ENCODE measurements at regions not wholly inside any gene's neighbourhood (a gene's known extent, or its start where the extent isn't known, plus 50 kb on each side); places are given as distances from the start of the nearest gene placed in this dataset.

GRCh38 chr6:168227840-168228239 is 91.7 kb downstream of the DACT2 start:
- H3K4me3 ChIP-seq (ENCODE audit: low read depth, low read length) = no peak overlapping the region
- no peaks in the 10 kb centered on the region for H3K9me3 ChIP-seq (ENCODE audit: control insufficient read depth, insufficient read depth, low read length)
- no peaks in the 10 kb centered on the region for H3K36me3 ChIP-seq (ENCODE audit: control insufficient read depth, insufficient read depth, low read length)
- H3K4me1 ChIP-seq (ENCODE audit: control insufficient read depth, insufficient read depth, low read length) = peaks cover 31% of the 10 kb centered on the region
- no peak overlapping the region for H3K27ac ChIP-seq (ENCODE audit: low read depth, low read length)
- H3K27me3 ChIP-seq (ENCODE audit: control insufficient read depth, insufficient read depth, low read length) = no peaks in the 10 kb centered on the region
- no peak overlapping the region for H3K9ac ChIP-seq (ENCODE audit: low read depth, low read length)

DNA sequence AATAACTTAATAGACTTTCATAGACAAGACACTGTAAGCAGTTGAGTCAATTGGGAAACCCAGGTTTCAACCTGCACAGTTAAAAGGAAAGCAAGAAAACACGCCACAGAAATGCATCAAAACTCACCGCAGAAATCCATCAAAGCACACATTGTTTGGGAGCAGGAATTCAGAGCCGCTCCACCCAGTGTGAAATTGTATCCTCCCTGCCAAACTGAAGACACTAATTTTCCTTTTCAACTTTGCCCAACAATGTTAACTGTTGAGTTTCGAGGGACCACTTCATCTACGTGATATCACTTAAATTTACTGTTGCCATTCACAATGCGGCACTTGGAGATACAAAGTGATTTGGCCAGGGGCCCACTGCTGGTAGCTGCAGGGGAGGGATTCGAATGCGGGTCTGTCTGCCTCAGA is 92.7 kb downstream of the DACT2 start:
- no peaks in the 10 kb centered on the region for H3K27me3 ChIP-seq (ENCODE audit: control insufficient read depth, insufficient read depth, low read length)
- H3K9me3 ChIP-seq (ENCODE audit: control insufficient read depth, insufficient read depth, low read length) = no peaks in the 10 kb centered on the region
- H3K36me3 ChIP-seq (ENCODE audit: control insufficient read depth, insufficient read depth, low read length) = no peaks in the 10 kb centered on the region
- H3K9ac ChIP-seq (ENCODE audit: low read depth, low read length) = no peak overlapping the region
- peaks cover 23% of the 10 kb centered on the region for H3K4me1 ChIP-seq (ENCODE audit: control insufficient read depth, insufficient read depth, low read length)
- H3K4me3 ChIP-seq (ENCODE audit: low read depth, low read length) = no peak overlapping the region
- no peak overlapping the region for H3K27ac ChIP-seq (ENCODE audit: low read depth, low read length)

GRCh38 chr6:168226061-168226752 is 93.4 kb downstream of the DACT2 start:
- no peak overlapping the region for H3K27ac ChIP-seq (ENCODE audit: low read depth, low read length)
- H3K4me3 ChIP-seq (ENCODE audit: low read depth, low read length) = no peak overlapping the region
- peaks cover 20% of the 10 kb centered on the region for H3K4me1 ChIP-seq (ENCODE audit: control insufficient read depth, insufficient read depth, low read length)
- H3K9ac ChIP-seq (ENCODE audit: low read depth, low read length) = no peak overlapping the region
- H3K36me3 ChIP-seq (ENCODE audit: control insufficient read depth, insufficient read depth, low read length) = no peaks in the 10 kb centered on the region
- no peaks in the 10 kb centered on the region for H3K9me3 ChIP-seq (ENCODE audit: control insufficient read depth, insufficient read depth, low read length)
- no peaks in the 10 kb centered on the region for H3K27me3 ChIP-seq (ENCODE audit: control insufficient read depth, insufficient read depth, low read length)

- Histone ChIP-seq H3K27ac (ENCODE audit: low read depth, low read length) (peak overlapping the region; percentile 27), H3K9ac (ENCODE audit: low read depth, low read length) (no peak overlapping the region), H3K27me3 (ENCODE audit: control insufficient read depth, insufficient read depth, low read length) (no peaks in the 10 kb centered on the region), H3K4me3 (ENCODE audit: low read depth, low read length) (no peak overlapping the region), H3K36me3 (ENCODE audit: control insufficient read depth, insufficient read depth, low read length) (no peaks in the 10 kb centered on the region), H3K9me3 (ENCODE audit: control insufficient read depth, insufficient read depth, low read length) (no peaks in the 10 kb centered on the region), H3K4me1 (ENCODE audit: control insufficient read depth, insufficient read depth, low read length) (peaks cover 20% of the 10 kb centered on the region)
Measured at GRCh38 chr6:168225471-168225911, 94.1 kb downstream of the DACT2 start.

DNA sequence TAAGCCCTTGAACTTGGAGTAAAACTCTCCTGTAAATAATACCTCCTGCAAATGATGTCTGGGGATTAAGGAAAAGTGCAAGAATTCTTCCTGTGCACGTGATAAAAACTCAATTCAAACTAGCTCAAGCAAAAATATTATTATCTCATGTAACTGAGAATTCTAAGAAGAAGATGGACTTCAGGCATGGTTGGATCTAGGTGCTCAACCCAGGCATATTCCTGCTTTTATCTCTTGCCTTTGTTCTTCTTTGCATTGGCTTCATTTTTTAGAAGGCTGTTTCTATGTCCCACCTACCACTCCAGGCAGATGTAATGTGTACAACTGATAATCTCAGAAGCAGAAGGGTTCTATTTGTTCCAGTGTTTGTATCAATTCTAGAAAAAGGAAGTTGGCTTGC is 95.8 kb downstream of the DACT2 start:
- no peak overlapping the region for H3K4me3 ChIP-seq (ENCODE audit: low read depth, low read length)
- H3K4me1 ChIP-seq (ENCODE audit: control insufficient read depth, insufficient read depth, low read length) = peaks cover 20% of the 10 kb centered on the region
- H3K27me3 ChIP-seq (ENCODE audit: control insufficient read depth, insufficient read depth, low read length) = no peaks in the 10 kb centered on the region
- no peak overlapping the region for H3K27ac ChIP-seq (ENCODE audit: low read depth, low read length)
- no peaks in the 10 kb centered on the region for H3K9me3 ChIP-seq (ENCODE audit: control insufficient read depth, insufficient read depth, low read length)
- no peak overlapping the region for H3K9ac ChIP-seq (ENCODE audit: low read depth, low read length)
- no peaks in the 10 kb centered on the region for H3K36me3 ChIP-seq (ENCODE audit: control insufficient read depth, insufficient read depth, low read length)

GRCh38 chr6:168223150-168223549 is 96.4 kb downstream of the DACT2 start:
- Histone ChIP-seq H3K9me3 (ENCODE audit: control insufficient read depth, insufficient read depth, low read length) (no peaks in the 10 kb centered on the region), H3K36me3 (ENCODE audit: control insufficient read depth, insufficient read depth, low read length) (no peaks in the 10 kb centered on the region), H3K27me3 (ENCODE audit: control insufficient read depth, insufficient read depth, low read length) (no peaks in the 10 kb centered on the region), H3K4me1 (ENCODE audit: control insufficient read depth, insufficient read depth, low read length) (peaks cover 20% of the 10 kb centered on the region), H3K4me3 (ENCODE audit: low read depth, low read length) (no peak overlapping the region), H3K9ac (ENCODE audit: low read depth, low read length) (no peak overlapping the region), H3K27ac (ENCODE audit: low read depth, low read length) (no peak overlapping the region)

- no peaks in the 10 kb centered on the region for H3K27me3 ChIP-seq (ENCODE audit: control insufficient read depth, insufficient read depth, low read length)
- H3K4me1 ChIP-seq (ENCODE audit: control insufficient read depth, insufficient read depth, low read length) = peaks cover 20% of the 10 kb centered on the region
- H3K36me3 ChIP-seq (ENCODE audit: control insufficient read depth, insufficient read depth, low read length) = no peaks in the 10 kb centered on the region
- no peak overlapping the region for H3K4me3 ChIP-seq (ENCODE audit: low read depth, low read length)
- no peaks in the 10 kb centered on the region for H3K9me3 ChIP-seq (ENCODE audit: control insufficient read depth, insufficient read depth, low read length)
- H3K27ac ChIP-seq (ENCODE audit: low read depth, low read length) = no peak overlapping the region
- no peak overlapping the region for H3K9ac ChIP-seq (ENCODE audit: low read depth, low read length)
Measured at GRCh38 chr6:168222115-168223043, 97.2 kb downstream of the DACT2 start.

GRCh38 chr6:168221497-168222079 is 98.0 kb downstream of the DACT2 start:
- Histone ChIP-seq H3K27me3 (ENCODE audit: control insufficient read depth, insufficient read depth, low read length) (no peaks in the 10 kb centered on the region), H3K4me1 (ENCODE audit: control insufficient read depth, insufficient read depth, low read length) (peaks cover 17% of the 10 kb centered on the region), H3K9ac (ENCODE audit: low read depth, low read length) (no peak overlapping the region), H3K4me3 (ENCODE audit: low read depth, low read length) (no peak overlapping the region), H3K27ac (ENCODE audit: low read depth, low read length) (no peak overlapping the region), H3K36me3 (ENCODE audit: control insufficient read depth, insufficient read depth, low read length) (no peaks in the 10 kb centered on the region), H3K9me3 (ENCODE audit: control insufficient read depth, insufficient read depth, low read length) (no peaks in the 10 kb centered on the region)

DNA sequence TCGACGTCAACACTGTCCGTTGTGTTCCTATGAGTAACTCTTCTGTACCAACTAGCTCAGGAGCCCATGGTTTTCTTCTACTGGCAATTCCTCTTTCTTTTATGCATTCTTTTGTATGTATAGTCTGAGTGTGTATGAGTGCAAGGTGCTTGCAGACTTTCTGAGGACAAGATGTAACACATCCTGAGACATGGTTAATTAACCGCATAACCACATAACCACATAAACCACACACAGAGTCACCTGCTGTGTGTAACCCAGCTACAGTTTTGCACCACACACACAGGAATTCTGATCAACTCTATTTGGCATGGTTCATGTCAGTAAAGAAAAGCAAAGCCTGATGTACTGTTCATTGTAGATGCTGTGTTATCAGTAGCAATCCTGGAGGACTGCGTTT is 98.6 kb downstream of the DACT2 start:
- Histone ChIP-seq H3K9ac (ENCODE audit: low read depth, low read length) (no peak overlapping the region), H3K9me3 (ENCODE audit: control insufficient read depth, insufficient read depth, low read length) (no peaks in the 10 kb centered on the region), H3K27ac (ENCODE audit: low read depth, low read length) (no peak overlapping the region), H3K36me3 (ENCODE audit: control insufficient read depth, insufficient read depth, low read length) (no peaks in the 10 kb centered on the region), H3K27me3 (ENCODE audit: control insufficient read depth, insufficient read depth, low read length) (no peaks in the 10 kb centered on the region), H3K4me3 (ENCODE audit: low read depth, low read length) (no peak overlapping the region), H3K4me1 (ENCODE audit: control insufficient read depth, insufficient read depth, low read length) (peaks cover 16% of the 10 kb centered on the region)

DNA sequence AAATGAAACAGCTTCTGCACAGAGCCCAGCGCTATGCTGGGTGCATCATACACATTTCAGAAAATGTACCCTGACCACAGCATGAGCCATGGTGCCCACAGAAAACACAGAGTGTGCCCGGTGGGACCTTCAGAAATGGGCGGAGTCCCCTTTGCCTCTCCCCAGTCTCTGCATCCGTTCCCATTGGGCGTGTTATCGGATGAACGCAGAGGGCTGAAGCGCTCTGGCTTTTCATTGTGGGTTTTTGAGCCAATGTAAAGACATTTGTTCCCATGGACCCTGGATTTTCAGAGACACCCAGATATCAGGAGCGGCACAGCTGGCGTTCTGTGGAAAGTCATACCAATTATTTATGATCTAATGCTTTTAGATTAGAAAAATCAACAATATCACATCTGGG is 99.8 kb downstream of the DACT2 start:
- Histone ChIP-seq H3K4me3 (ENCODE audit: low read depth, low read length) (no peak overlapping the region), H3K4me1 (ENCODE audit: control insufficient read depth, insufficient read depth, low read length) (peaks cover 19% of the 10 kb centered on the region), H3K27ac (ENCODE audit: low read depth, low read length) (no peak overlapping the region), H3K27me3 (ENCODE audit: control insufficient read depth, insufficient read depth, low read length) (no peaks in the 10 kb centered on the region), H3K36me3 (ENCODE audit: control insufficient read depth, insufficient read depth, low read length) (no peaks in the 10 kb centered on the region), H3K9me3 (ENCODE audit: control insufficient read depth, insufficient read depth, low read length) (no peaks in the 10 kb centered on the region), H3K9ac (ENCODE audit: low read depth, low read length) (no peak overlapping the region)
